SK-N-SH (cell line): ENCODE measurements at regions not wholly inside any gene's neighbourhood (a gene's known extent, or its start where the extent isn't known, plus 50 kb on each side); places are given as distances from the start of the nearest gene placed in this dataset.

Experiments
- CTCF ChIA-PET: fragments of 300-600, 350-600 bp; formaldehyde crosslinking; extraction: SDS; loops from one replicate; lab custom pipeline; 2021; lab: Yijun Ruan, JAX
- POLR2A ChIA-PET: fragments of 350-600 bp; sonication (Branson Sonifier 250); formaldehyde crosslinking; extraction: SDS; loops from one replicate; lab custom pipeline; 2020; ENCODE audit warnings: antibody characterized with exemption, inconsistent platforms; lab: Yijun Ruan, JAX
- DNase-seq: peaks from one replicate; pipeline ENCODE4 v3.0.0; 2012
- H2AFZ ChIP-seq: fragments of 200-600 bp; sonication (generic); 2 replicates; pipeline ENCODE4 v1.8.1; 2016; ENCODE audit warnings: antibody characterized with exemption, mild to moderate bottlenecking, low read depth
- H3F3A ChIP-seq: fragments of 200-600 bp; sonication (generic); replicated peaks from 2 replicates; pipeline ENCODE3; 2016; ENCODE audit warnings: antibody characterized with exemption, mild to moderate bottlenecking; ENCODE audit not compliant: insufficient read depth
- H3K27ac ChIP-seq, 2 experiments: fragments of 200-500 bp in 1 of 2; fragments of 200-600 bp in 1 of 2; sonication (Bioruptor generic) in 1 of 2; sonication (generic), shearing (Covaris generic) in 1 of 2; 2 replicates each; pipeline versions ENCODE4 v1.5.1 to v1.6.1; 2014 to 2016; ENCODE audit warnings: low read depth in 2 of 2, inconsistent platforms in 1 of 2, low read length in 1 of 2, mild to moderate bottlenecking in 1 of 2, mixed read lengths in 1 of 2
- H3K27me3 ChIP-seq: fragments of 200-600 bp; sonication (generic), shearing (Covaris generic); 2 replicates; pipeline ENCODE4 v1.6.1; 2016; ENCODE audit warnings: mixed run types; ENCODE audit not compliant: insufficient read depth
- H3K36me3 ChIP-seq, 2 experiments: fragments of 200-500 bp in 1 of 2; fragments of 200-600 bp in 1 of 2; sonication (Bioruptor generic) in 1 of 2; sonication (generic) in 1 of 2; replicated peaks in 1 of 2; 2 replicates each; pipeline versions ENCODE3 to v1.5.1; 2014 to 2016; ENCODE audit warnings: low read length in 1 of 2, mild to moderate bottlenecking in 1 of 2; ENCODE audit not compliant: insufficient read depth in 2 of 2, control insufficient read depth in 1 of 2
- H3K4me1 ChIP-seq, 2 experiments: fragments of 200-500 bp in 1 of 2; fragments of 200-600 bp in 1 of 2; sonication (Bioruptor generic) in 1 of 2; sonication (generic), shearing (Covaris generic) in 1 of 2; 2 replicates each; pipeline versions ENCODE4 v1.5.1 to v1.6.1; 2014 to 2016; ENCODE audit warnings: low read depth in 1 of 2, low read length in 1 of 2, mixed run types in 1 of 2; ENCODE audit not compliant: insufficient read depth in 2 of 2, control insufficient read depth in 1 of 2
- H3K4me2 ChIP-seq: fragments of 200-600 bp; sonication (generic), shearing (Covaris generic); 2 replicates; pipeline ENCODE4 v1.6.1; 2017; ENCODE audit warnings: mixed run types
- H3K4me3 ChIP-seq, 2 experiments: fragments of 200-500 bp in 1 of 2; fragments of 200-600 bp in 1 of 2; sonication (Bioruptor generic) in 1 of 2; sonication (generic), shearing (Covaris generic) in 1 of 2; 2 replicates each; pipeline versions ENCODE4 v1.5.1 to v1.8.1; 2014 to 2016; ENCODE audit warnings: low read depth in 2 of 2, inconsistent platforms in 1 of 2, low read length in 1 of 2, mild to moderate bottlenecking in 1 of 2, mixed read lengths in 1 of 2, moderate library complexity in 1 of 2
- H3K79me2 ChIP-seq: fragments of 200-600 bp; sonication (generic); 2 replicates; pipeline ENCODE4 v1.8.1; 2017; ENCODE audit warnings: mild to moderate bottlenecking; ENCODE audit not compliant: insufficient read depth
- H3K9ac ChIP-seq: fragments of 200-600 bp; sonication (generic); 2 replicates; pipeline ENCODE4 v1.6.1; 2017; ENCODE audit warnings: mixed run types
- H3K9me2 ChIP-seq: fragments of 200-600 bp; sonication (generic); 2 replicates; pipeline ENCODE4 v1.6.1; 2017; ENCODE audit warnings: mixed run types
- H3K9me3 ChIP-seq: fragments of 200-600 bp; sonication (generic); 2 replicates; pipeline ENCODE4 v1.6.1; 2017; ENCODE audit warnings: mixed run types, mild to moderate bottlenecking, moderate library complexity
- H4K20me1 ChIP-seq: fragments of 200-600 bp; sonication (generic); 2 replicates; pipeline ENCODE4 v1.6.1; 2017; ENCODE audit warnings: mild to moderate bottlenecking, mixed run types; ENCODE audit not compliant: insufficient read depth
- CTCF ChIP-seq: fragments of 200-600 bp; sonication (generic); IDR thresholded peaks from 2 replicates; pipeline ENCODE4 v1.6.1; 2017; ENCODE audit warnings: antibody characterized with exemption, mild to moderate bottlenecking, moderate library complexity
- ELF1 ChIP-seq: IDR thresholded peaks from 2 replicates; pipeline ENCODE4 v1.4.0; 2012
- EP300 ChIP-seq, 2 experiments: IDR thresholded peaks; 2 replicates each; pipeline versions ENCODE4 v1.4.0 to v1.6.1; 2012; ENCODE audit warnings: borderline replicate concordance in 1 of 2, low read depth in 1 of 2, low read length in 1 of 2
- EZH2phosphoT487 ChIP-seq: fragments of 200-600 bp; sonication (generic); IDR thresholded peaks from 2 replicates; pipeline ENCODE4 v1.6.1; 2017; ENCODE audit warnings: low read depth, mixed run types, mild to moderate bottlenecking, antibody characterized with exemption, moderate library complexity, borderline replicate concordance
- FOSL2 ChIP-seq: IDR thresholded peaks from 2 replicates; pipeline ENCODE4 v1.4.0; 2012; ENCODE audit warnings: low read depth, mild to moderate bottlenecking, moderate library complexity, borderline replicate concordance
- FOXJ3 ChIP-seq: sonication (generic); formaldehyde crosslinking; IDR thresholded peaks from 2 replicates; pipeline ENCODE4 v1.5.1; 2020; ENCODE audit warnings: mild to moderate bottlenecking, missing genetic modification reagents
- FOXM1 ChIP-seq: IDR thresholded peaks from 2 replicates; pipeline ENCODE4 v1.4.0; 2012; ENCODE audit warnings: low read depth, mild to moderate bottlenecking
- GABPA ChIP-seq: IDR thresholded peaks from 2 replicates; pipeline ENCODE4 v1.4.0; 2012; ENCODE audit warnings: low read depth, mild to moderate bottlenecking
- GATA2 ChIP-seq: sonication (generic); formaldehyde crosslinking; IDR thresholded peaks from 2 replicates; pipeline ENCODE4 v1.5.0; 2020; ENCODE audit warnings: mild to moderate bottlenecking, missing genetic modification reagents
- MAX ChIP-seq: IDR thresholded peaks from 2 replicates; pipeline ENCODE4 v1.4.0; 2012; ENCODE audit warnings: low read depth
- MEF2A ChIP-seq: IDR thresholded peaks from 2 replicates; pipeline ENCODE4 v1.4.0; 2012; ENCODE audit warnings: low read depth, borderline replicate concordance
- NFIC ChIP-seq: IDR thresholded peaks from 2 replicates; pipeline ENCODE4 v1.4.0; 2012; ENCODE audit warnings: borderline replicate concordance
- NRF1 ChIP-seq: IDR thresholded peaks from 2 replicates; pipeline ENCODE4 v1.6.1; 2012; ENCODE audit warnings: low read depth, mild to moderate bottlenecking, low read length
- POLR2AphosphoS5 ChIP-seq: IDR thresholded peaks from 2 replicates; pipeline ENCODE4 v1.6.1; 2012; ENCODE audit warnings: low read depth, low read length
- RAD21 ChIP-seq: IDR thresholded peaks from 2 replicates; pipeline ENCODE4 v1.6.1; 2012; ENCODE audit warnings: mild to moderate bottlenecking, low read length
- TCF12 ChIP-seq: IDR thresholded peaks from 2 replicates; pipeline ENCODE4 v1.4.0; 2012
- TEAD4 ChIP-seq: IDR thresholded peaks from 2 replicates; pipeline ENCODE4 v1.4.0; 2012; ENCODE audit warnings: mild to moderate bottlenecking, borderline replicate concordance; ENCODE audit not compliant: insufficient read depth
- WGBS: methylation state at CpG from one replicate; pipeline ENCODE4 v1.1.6; 2017; ENCODE audit warnings: low lambda C conversion rate; 5-methylcytosine and 5-hydroxymethylcytosine counted together

- Histone ChIP-seq H4K20me1 (no peaks in the 10 kb centered on the region), H3K9ac (no peak overlapping the region), H3K27ac (no peak overlapping the region), H3K9me2 (no peaks in the 10 kb centered on the region), H3K27me3 (no peaks in the 10 kb centered on the region), H3K9me3 (no peaks in the 10 kb centered on the region), H3K36me3 (no peaks in the 10 kb centered on the region), H3F3A (no peaks in the 10 kb centered on the region), H2AFZ (no peak overlapping the region), H3K79me2 (no peaks in the 10 kb centered on the region), H3K4me3 (no peak overlapping the region), H3K4me2 (no peak overlapping the region), H3K4me1 (no peaks in the 10 kb centered on the region)
- DNase-seq = no peak
- POLR2A ChIA-PET = no interaction called here
- 9% methylated on average over 2 of the region's 2 CpGs for WGBS
- TF ChIP-seq NRF1 (no peak), ELF1 (no peak)
- TF ChIP-seq, all 33 proteins: peak for 0
- CTCF ChIA-PET = no interaction called here
These were observed 106.3 kb upstream of the TBX18 start for GRCh38 chr6:84870672-84871071.

GRCh38 chr6:84868149-84868548, 103.8 kb upstream of the TBX18 start:
- Histone ChIP-seq H2AFZ (no peak overlapping the region), H3K79me2 (no peaks in the 10 kb centered on the region), H3K4me2 (no peak overlapping the region)

GRCh38 chr6:84867521-84867920, 103.1 kb upstream of the TBX18 start:
- WGBS = 3% methylated on average over 2 of the region's 2 CpGs
- Histone ChIP-seq H3K79me2 (no peaks in the 10 kb centered on the region), H3K9me2 (no peaks in the 10 kb centered on the region), H2AFZ (no peak overlapping the region), H3K4me2 (no peak overlapping the region), H3K36me3 (no peaks in the 10 kb centered on the region), H4K20me1 (no peaks in the 10 kb centered on the region), H3K4me1 (no peaks in the 10 kb centered on the region), H3K27me3 (no peaks in the 10 kb centered on the region), H3K4me3 (no peak overlapping the region), H3K27ac (no peak overlapping the region), H3K9me3 (no peaks in the 10 kb centered on the region), H3K9ac (no peak overlapping the region), H3F3A (no peaks in the 10 kb centered on the region)
- no peak for TF ChIP-seq FOXM1
- no peak for TF ChIP-seq EP300 (IDR thresholded peaks at IDR 0.05; ENCODE audit: borderline replicate concordance in 1 of 2, low read depth in 1 of 2, low read length in 1 of 2)
- no peak for TF ChIP-seq CTCF
- no peak for TF ChIP-seq TEAD4
- TF ChIP-seq NFIC = no peak
- TF ChIP-seq GATA2 (CRISPR knock-in tag) = no peak
- TF ChIP-seq FOSL2 = no peak
- TF ChIP-seq NRF1 = no peak
- TF ChIP-seq ELF1 = no peak
- no peak for TF ChIP-seq TCF12
- no peak for TF ChIP-seq RAD21
- ChIA-PET CTCF (no interaction called here), POLR2A (no interaction called here)
- no peak for DNase-seq

More at GRCh38 chr6:84868149-84868548, 103.8 kb upstream of the TBX18 start:
- Histone ChIP-seq H3K4me3 (no peak overlapping the region), H3K27ac (no peak overlapping the region), H3K36me3 (no peaks in the 10 kb centered on the region), H3K27me3 (no peaks in the 10 kb centered on the region), H3K4me1 (no peaks in the 10 kb centered on the region), H3K9me3 (no peaks in the 10 kb centered on the region), H3K9me2 (no peaks in the 10 kb centered on the region), H3F3A (no peaks in the 10 kb centered on the region), H3K9ac (no peak overlapping the region), H4K20me1 (no peaks in the 10 kb centered on the region)
- POLR2A ChIA-PET = no interaction called here
- CTCF ChIA-PET = no interaction called here
- TF ChIP-seq GATA2 (CRISPR knock-in tag) (no peak), CTCF (no peak), GABPA (no peak), MAX (no peak), FOXJ3 (CRISPR knock-in tag) (no peak), POLR2AphosphoS5 (no peak), NRF1 (no peak), MEF2A (no peak), EZH2phosphoT487 (no peak)
- DNase-seq = no peak
